HCEC 1CT (cell line): ENCODE measurements at regions not wholly inside any gene's neighbourhood (a gene's known extent, or its start where the extent isn't known, plus 50 kb on each side); places are given as distances from the start of the nearest gene placed in this dataset.
"Not testable (repeated sequence)": the region's sequence is repeated elsewhere in the genome, so short reads cannot be mapped to it uniquely, and the experiment has no call there.

ENCODE experiments used
- DNase-seq: peaks from one replicate; pipeline ENCODE4 v3.0.0-alpha.2; 2017

- DNase-seq = not testable (repeated sequence)
Measured at GRCh38 chr10:78096486-78096885, 62.8 kb downstream of the RPS24 start.

- not testable (repeated sequence) for DNase-seq
Measured at GRCh38 chr10:78102593-78102992, 68.9 kb downstream of the RPS24 start.

GRCh38 chr10:78109210-78109609 lies 75.5 kb downstream of the RPS24 start:
- DNase-seq = no peak

- no peak for DNase-seq
Measured at GRCh38 chr10:78115135-78115853, 81.6 kb downstream of the RPS24 start.

GRCh38 chr10:78116361-78116760 lies 82.7 kb downstream of the RPS24 start:
- DNase-seq = no peak

GRCh38 chr10:78118591-78118990 lies 84.9 kb downstream of the RPS24 start:
- DNase-seq = no peak

GRCh38 chr10:78121801-78122200 lies 88.1 kb downstream of the RPS24 start:
- DNase-seq = no peak

- DNase-seq = no peak
Measured at GRCh38 chr10:78124167-78124566, 90.5 kb downstream of the RPS24 start.

GRCh38 chr10:78129211-78129610 lies 95.5 kb downstream of the RPS24 start:
- no peak for DNase-seq

- no peak for DNase-seq
Measured at GRCh38 chr10:78130966-78131710, 97.5 kb downstream of the RPS24 start.

GRCh38 chr10:78134773-78135306 lies 101.2 kb downstream of the RPS24 start:
- no peak for DNase-seq

- no peak for DNase-seq
Measured at GRCh38 chr10:78137147-78137546, 103.5 kb downstream of the RPS24 start.

GRCh38 chr10:78139341-78139740 lies 105.7 kb downstream of the RPS24 start:
- no peak for DNase-seq

GRCh38 chr10:78140066-78140630 lies 106.5 kb downstream of the RPS24 start:
- no peak for DNase-seq

- DNase-seq = no peak
Measured at GRCh38 chr10:78143576-78143975, 109.9 kb downstream of the RPS24 start.

- no peak for DNase-seq
Measured at GRCh38 chr10:78146200-78146599, 112.5 kb downstream of the RPS24 start.

GRCh38 chr10:78147202-78147601 lies 113.5 kb downstream of the RPS24 start:
- no peak for DNase-seq

GRCh38 chr10:78148216-78148960 lies 114.7 kb downstream of the RPS24 start:
- DNase-seq = no peak

GRCh38 chr10:78148961-78149612 lies 115.4 kb downstream of the RPS24 start:
- peak; percentile 25 for DNase-seq

- no peak for DNase-seq
Measured at GRCh38 chr10:78150756-78151155, 117.1 kb downstream of the RPS24 start.

- no peak for DNase-seq
Measured at GRCh38 chr10:78155722-78156121, 122.1 kb downstream of the RPS24 start.

GRCh38 chr10:78160591-78160990 lies 126.9 kb downstream of the RPS24 start:
- DNase-seq = no peak

GRCh38 chr10:78162853-78163252 lies 129.2 kb downstream of the RPS24 start:
- DNase-seq = peak; percentile 11
